Dedifferentiated amniotic fluid mesenchymal stem cell (primary cell): ENCODE measurements at regions not wholly inside any gene's neighbourhood (a gene's known extent, or its start where the extent isn't known, plus 50 kb on each side); places are given as distances from the start of the nearest gene placed in this dataset.
"Not testable (repeated sequence)": the region's sequence is repeated elsewhere in the genome, so short reads cannot be mapped to it uniquely, and the experiment has no call there.

Experiments used
- DNase-seq: peaks from one replicate; pipeline ENCODE4 v3.0.0-alpha.2; 2016; ENCODE audit errors: extremely low spot score

DNA sequence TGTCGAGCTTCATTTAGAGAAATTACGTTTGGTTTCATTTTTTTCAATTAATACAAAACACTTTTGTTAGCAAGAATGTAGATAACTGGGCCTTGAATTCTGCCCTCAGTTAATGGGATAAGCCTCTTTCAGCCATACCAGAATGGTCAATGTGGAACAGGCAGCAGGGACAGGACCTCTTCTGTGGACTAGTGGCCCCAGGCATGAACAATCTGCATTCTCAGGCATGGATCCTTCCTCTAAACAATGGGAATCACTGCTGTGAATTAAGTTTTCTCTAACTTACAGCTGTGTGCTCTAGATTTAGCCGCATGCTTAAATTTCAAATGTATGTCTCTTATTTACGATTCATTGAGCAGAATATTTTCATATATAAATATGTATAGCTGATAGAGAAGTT is 237.7 kb upstream of the PRKCQ start:
- DNase-seq = no peak

DNA sequence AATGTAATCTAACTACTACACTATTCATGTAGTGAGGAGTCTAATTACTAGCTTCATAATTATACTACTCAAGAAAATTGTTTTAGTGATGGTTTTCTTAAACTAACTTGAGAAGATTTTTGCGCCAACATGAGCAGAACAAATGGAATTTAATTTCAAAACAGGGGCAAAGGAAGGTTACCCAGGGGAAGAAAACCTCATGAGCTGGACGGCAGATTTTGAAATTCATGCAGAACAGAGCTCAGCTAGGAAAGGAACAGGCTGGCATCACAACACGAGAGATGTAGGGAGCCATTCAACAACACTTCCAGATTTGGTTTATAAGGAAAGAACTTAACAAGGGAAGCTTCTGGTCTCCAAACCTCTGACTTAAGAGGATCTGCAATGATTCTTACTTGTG is 235.3 kb upstream of the PRKCQ start:
- no peak for DNase-seq

DNA sequence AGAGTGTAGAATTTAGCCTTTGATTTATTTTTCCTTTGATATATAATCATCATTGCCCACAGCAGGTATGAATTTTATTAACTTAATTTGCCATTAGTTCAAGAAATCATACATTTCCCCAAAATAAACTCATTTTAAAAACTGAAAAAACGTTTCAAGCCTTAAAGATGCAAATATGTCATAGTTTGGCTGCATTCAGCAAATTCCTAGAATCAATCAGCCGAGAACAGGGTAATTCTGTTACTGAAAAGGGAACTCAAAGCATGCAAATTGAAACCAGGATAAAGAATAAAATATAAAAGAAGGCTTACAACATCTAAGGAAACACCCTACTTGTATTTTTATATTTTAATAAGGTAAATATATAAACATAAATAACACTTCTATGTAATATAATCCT is 233.8 kb upstream of the PRKCQ start:
- DNase-seq = peak; percentile 37

DNA sequence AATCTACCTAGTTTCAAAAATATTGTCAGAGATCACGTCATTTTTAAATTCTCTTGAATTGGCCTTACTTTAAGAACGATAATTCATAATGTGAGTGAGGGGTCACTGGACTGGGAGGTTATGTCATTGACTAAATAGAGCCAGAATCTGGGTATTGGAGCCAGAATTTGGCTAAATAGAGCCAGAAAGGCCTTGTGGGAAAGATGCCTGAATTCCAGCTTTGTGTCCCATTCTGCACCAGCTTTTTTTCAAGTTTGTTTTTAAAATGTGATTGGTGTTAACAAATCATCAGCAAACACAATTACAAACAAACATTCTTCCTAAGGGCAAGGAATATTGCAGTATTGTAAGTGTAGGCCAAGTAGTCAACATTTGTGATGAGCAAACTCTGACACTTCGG is 233.2 kb upstream of the PRKCQ start:
- no peak for DNase-seq

DNA sequence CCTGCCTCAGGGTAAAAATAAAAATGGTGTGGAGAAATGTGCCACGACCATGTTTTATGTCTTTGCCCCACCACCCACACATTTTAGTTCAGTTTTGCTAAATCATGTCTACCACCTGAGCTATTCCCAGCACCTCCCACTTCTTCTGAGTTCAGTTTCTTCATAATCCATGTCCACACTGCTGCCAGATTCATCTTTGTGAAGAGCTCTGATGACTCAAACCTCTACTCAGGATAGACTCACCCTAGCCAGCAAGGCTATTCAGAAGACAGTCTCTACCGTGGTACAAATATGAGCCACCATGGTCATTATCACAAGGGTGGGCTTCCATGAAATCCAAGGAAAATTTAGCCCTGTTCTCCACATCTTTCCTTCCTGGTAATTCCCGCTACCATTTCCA is 231.1 kb upstream of the PRKCQ start:
- DNase-seq = no peak

DNA sequence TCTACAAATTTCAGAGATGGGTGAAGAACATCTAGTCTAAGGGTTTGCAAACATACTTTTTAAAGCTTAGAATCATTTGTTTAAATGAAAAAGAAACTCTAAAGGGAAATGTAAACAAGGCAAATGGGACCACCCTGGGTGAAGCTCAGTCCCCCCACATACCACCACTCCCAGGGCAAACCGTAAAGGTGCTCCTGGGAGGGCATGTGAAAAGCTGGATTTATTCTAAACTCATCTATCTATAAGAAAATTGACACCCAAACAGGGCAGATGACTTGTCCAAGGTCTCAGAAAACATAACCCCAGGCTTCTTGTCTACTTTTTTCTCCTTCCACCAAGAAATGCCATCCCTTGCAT is 223.3 kb upstream of the PRKCQ start:
- DNase-seq = no peak

DNA sequence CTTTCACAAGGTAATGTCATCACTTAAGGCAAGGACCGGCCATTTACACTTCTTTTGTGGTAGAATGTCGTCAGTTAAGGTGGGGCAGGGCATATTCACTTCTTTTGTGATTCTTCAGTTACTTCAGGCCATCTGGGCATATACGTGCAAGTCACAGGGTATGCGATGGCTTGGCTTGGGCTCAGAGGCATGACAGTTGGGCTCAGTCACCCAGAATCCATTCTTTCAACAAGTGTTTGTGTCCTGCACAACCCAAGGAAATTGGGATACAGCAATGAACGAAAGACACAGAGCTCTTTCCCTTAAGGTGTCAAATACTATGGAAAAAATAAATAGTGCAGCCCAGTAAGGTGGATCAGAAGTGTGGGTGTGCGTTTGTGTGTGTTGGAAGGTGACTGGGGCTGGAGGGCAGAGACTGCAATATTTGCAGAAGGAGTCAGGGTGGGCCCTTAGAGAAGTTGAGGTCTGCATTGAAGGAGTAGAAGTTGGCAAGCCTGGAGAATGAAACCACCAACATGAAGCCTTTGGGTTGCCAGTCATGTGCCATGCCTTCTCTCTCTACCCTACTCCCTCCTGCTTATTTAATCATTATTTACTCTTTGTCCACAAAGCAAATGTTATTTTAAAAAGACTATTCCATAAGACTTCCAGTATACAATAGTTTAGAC is 222.8 kb upstream of the PRKCQ start:
- DNase-seq = no peak

DNA sequence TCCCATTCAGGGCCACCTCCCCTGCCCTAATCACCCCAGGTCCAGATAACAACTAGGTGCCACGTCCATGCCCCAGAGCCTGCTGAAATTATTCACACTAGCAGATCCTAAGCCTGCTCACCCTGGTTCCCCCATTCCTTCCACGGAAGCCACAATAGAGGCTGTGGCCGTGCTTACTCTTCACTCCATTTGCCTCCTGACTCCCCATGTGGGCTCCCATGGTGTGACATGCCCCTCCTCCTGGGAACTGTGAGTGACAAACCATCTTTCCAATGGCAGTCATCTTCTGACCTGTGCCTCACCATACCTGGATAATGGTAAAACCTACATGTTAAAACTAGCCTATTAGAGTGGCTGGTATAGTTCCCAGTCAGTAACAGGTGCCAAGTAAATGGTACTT is 216.2 kb upstream of the PRKCQ start:
- DNase-seq = no peak

DNA sequence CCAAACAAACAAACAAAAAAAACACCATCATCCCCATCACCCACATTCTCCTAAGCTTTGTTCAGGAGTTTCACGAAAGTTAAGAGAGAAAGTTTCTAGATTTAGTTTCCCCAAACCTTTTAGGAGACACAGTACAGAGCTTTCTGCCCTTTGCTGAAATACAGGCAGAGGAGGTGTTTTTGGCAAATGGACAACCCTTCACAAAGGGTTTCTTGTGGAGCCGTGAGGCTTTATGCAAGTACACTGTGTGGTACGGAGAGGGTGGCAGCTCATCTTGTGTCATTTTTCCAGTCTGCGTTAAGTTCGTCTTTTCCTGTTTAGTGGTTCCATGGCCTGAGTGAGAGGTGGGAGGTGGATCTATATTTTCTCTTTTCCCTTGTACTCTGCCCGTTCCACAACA is 215.5 kb upstream of the PRKCQ start:
- no peak for DNase-seq

DNA sequence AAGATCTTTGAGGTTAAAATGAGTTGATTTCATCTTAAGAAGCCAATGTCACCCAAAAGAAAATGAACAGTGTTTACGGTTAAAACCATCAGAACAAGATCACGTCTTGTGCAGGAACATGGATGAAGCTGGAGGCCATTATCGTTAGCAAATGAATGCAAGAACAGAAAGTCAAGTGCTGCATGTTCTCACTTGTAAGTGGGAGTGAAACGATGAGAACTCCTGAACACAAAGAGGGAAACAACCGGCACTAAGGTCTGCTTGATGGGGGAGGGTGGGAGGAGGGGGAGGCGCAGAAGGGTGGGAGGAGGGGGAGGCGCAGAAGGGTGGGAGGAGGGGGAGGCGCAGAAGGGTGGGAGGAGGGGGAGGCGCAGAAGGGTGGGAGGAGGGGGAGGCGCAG is 214.8 kb upstream of the PRKCQ start:
- DNase-seq = not testable (repeated sequence)

DNA sequence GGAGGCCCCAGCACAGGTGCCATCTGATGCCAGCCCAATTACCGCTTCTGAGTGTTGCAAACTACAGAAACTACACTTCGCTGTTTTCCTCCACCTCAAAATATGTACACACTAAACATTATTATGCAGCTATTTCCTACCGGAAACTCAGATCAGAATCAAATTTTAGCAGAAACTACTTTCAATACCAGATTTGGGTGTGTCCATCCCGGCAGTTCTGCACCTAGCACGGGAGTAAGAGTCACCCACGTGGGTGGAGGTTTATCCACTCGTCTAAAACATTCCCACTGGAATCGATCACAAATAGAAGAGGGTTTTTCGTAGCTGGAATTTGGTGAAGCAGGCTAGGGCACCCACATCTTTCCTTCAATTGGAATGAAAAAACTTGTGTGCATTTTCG is 214.4 kb upstream of the PRKCQ start:
- no peak for DNase-seq

DNA sequence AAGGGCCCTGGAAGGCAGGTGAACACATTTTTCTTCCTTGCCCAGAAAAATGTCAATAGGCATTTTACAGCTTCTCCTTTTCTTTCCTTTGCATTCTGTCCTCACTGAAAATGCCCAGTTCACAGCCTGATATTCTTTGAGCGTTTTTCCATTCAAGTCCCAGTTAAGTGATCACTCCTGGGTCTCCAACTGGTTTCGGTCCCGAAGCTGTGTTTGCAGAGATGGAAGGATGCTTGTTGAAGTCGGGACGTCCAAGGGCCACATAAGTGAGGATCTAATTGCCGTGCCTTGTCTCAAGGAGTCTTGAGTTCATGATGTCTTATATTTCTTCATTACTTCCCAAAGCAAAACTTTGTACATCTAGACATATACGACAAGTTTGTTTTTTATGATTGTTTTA is 208.7 kb upstream of the PRKCQ start:
- DNase-seq = no peak

DNA sequence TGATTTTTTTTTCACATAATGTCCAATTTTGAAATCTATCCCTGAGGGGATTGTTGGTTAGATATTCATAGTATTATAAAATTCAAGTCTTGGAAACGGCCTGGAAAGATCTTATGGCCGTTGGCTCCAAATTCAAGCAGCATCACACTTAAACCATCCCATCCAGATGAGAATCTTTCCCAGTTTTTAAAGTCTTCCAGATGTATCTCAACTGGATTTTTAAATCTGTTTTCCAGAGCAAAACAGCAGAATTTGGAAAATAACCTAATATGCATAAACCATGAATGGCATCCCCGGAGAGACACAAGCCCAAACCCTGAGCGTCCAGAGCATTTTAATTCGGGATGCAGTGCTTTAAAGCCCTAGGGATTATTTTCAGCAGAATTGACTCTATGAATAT is 208.2 kb upstream of the PRKCQ start:
- no peak for DNase-seq

DNA sequence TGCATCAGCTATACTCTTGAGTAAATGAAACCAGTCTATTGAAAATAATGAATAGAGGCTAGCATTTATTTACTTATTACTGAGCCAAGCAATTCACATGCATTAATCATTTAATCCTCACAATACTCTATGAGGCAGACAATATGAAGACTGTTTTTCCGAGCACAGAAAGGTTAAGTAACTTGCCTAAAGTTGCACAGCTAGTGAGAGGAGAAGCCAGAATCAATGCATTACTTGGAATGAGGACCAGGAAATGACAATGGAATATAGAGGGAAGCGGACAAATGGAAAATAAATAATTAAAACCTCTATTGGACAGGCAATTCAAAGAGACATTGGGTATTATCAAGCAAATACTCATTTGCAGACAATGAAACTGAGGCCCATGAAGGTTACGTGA is 207.6 kb upstream of the PRKCQ start:
- no peak for DNase-seq

DNA sequence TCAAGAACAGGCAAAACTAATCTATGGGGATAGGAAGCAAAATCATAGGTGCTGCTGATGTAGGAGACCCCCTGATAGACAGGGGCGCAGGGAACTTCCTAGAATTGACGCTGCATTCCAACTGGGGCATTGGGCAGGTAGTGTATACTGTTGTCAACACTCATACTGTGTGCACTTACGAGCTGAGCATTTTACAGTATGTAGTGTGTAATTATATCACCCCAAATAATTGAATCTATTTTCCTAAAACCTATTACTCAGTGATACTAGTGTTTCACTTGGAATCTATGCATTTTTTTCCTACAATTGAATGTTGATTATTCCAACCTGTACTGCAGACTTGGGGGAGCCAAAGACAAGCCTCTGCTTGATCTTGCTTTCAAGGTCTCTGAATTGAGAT is 207.0 kb upstream of the PRKCQ start:
- no peak for DNase-seq

DNA sequence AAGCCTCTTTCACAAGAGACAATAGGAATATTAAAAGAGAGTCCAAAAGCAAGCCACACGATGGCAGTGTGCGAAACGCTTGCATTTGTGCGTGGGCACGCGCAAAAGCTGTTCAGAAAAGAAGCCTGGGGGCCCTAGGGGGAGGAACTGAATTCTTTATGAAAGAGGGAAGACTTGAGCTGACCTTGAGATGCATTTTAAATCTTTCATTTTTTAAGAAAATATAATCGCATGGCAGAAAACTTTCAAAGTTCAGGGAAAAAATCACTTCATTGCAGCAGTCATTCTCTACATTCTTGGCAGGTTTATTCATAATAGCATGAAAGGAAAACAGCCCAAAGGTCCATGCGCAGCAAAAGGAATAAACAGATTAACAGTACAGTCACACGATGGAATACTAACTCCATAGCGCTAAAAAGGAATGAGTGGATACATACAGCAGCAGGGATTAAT is 206.5 kb upstream of the PRKCQ start:
- peak; percentile 83 for DNase-seq

DNA sequence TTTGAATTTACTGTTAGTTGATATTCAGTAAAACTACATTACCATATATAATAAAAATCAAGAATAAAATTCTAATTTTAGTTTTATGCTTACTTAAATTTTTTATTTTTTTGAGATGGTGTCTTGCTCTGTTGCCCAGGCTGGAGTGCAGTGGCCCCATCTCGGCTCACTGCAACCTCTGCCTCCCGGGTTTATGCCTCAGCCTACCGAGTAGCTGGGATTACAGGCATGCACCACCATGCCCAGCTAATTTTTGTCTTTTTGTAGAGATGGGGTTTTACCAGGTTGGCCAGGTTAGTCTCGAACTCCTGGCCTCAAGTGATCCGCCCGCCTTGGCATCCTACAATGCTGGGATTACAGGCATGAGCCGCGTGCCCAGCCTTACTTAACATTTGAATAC is 204.4 kb upstream of the PRKCQ start:
- DNase-seq = not testable (repeated sequence)

DNA sequence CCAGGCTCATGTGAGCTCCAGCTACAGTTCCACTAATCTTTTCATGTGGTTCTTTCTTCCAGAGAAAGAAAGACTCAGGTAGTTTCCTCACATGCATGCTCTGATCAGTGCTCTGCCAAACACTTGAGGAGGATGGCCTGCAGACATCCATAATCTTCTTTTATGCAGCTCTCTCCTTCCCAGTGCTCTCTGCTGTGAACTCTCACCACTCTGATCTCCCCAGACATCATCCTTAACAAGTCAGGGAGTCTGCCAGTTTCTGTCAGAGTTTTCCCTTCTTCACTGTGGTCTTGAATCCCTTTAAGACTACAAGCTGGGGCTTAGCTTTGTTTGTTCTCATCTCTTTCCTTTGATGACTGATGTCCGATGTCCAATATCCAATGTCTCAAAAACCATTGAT is 203.4 kb upstream of the PRKCQ start:
- no peak for DNase-seq

DNA sequence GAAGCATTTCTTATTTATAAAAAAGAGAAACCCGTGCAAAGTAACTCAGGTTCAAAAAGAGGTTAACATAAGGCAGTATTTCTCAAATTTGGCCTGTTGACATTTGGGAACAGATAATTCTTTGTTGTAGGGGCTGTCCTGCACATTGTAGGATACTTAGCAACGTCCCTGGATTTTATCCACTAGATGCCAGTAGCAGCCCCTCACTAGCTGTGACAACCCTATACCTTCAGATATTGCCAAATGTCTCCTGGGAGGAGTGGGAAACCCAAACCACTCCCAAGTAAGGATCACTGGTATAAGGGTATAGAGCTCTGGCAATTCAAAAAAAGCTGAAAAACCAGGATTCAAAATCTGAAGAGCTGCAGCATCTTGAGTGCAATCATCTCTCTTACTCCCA is 202.3 kb upstream of the PRKCQ start:
- DNase-seq = no peak

DNA sequence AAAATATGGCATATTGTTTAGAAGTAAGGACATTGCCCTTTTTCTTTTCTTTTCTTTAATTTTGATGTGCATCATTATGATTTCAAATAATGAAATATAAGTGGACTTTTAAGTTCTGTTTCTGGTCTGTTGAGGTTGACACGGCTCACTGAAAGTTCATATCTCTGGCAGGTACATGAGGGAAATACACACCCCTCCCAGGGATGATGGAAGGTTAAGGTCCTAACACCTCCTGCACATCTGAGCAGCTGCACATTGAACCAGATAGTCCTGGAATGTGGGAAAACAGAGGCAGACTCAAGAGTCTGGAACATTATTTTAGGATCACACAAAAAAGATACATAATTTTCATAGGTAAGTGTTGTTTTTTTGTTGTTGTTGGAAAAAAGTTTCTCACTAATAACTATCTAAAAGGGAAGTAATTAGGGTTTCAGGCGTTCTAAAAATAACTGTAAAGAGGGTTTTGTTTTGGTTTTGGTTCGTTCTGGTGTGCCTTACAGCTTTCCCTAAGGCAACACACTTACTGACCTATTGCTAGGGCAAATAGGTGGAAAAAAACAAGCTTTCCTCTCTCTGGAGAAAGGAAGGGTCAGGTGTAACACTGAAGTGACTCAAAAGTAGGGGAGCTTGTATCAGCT is 201.2 kb upstream of the PRKCQ start:
- no peak for DNase-seq

DNA sequence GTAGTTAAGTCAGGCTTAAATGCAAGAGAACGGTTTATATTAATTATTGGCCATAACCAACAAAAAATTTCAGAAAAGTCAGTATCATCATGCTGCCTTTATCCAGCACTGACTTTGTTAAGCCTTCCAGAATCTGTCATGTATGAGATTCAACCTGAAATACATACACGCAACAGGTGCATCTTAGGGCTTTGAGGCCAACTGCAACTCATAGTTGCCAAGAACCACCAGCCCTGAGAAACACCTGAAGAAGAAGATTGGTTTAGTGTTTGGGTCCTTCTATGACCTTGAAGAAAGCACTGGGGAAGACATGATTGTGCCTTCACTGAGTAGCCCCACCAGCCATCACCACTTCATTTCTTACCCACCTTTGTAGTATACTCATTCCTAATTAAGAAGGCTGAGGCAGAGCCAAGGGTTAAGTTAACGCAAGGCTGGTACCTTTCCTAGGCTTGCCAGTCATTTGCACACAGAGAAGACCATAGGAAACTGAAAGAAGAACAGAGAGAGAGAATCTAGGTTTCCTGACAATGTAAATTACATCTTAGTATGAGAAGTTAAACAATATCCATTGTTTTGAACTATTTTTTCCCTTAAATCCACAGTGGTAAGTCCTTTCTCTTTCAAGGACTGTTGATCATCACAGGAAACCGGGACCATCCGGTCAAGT is 200.1 kb upstream of the PRKCQ start:
- DNase-seq = no peak

DNA sequence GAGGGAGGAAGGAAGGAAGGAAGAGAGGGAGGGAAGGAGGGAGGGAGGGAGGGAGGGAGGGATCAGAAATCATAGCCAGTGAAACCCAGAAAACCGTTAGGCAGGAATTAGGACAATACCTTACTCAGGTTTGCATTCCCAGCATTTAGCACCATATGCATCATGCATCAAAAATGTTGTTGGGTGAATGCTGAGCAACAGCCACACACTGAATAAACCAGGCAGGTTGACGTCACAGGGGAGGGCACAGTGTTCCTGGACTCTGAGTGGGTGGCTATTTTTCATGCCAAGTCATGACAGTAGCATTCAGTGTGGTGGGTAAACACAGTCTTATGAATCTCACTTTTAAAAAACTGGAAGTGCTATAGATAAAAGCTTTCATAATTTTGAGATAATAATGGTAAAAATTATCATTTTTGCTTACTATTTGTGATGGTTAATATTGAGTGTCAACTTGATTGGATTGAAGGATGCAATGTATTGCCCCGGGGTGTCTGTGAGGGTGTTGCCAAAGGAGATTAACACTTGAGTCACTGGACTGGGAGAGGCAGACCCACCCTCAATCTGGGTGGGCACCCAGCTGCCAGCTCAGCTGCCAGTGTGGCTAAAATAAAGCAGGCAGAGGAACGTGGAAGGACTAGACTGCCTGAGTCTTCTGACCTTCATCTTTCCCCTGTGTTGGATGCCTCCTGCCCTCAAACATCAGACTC is 199.1 kb upstream of the PRKCQ start:
- peak; percentile 92 for DNase-seq

DNA sequence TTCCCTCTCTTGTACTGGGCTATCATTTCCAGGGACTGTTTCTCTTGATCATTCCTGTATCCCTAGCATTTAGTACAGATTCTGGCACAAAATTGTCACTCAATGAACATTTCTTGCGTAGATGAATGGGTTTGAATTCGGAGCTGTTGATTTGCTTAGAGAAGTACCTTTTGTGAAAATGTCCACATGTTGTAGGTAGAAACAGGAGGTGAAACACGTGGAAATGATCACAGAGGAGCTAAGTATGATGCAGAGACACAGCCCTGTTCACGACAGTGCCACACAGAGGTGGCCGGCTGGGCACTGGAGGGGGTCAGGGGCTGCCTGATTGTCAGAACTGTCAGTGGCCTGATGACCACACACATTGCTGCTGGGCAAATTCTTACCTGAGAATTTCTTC is 196.1 kb upstream of the PRKCQ start:
- DNase-seq = no peak
